NB4 (cell line): ENCODE measurements at regions not wholly inside any gene's neighbourhood (a gene's known extent, or its start where the extent isn't known, plus 50 kb on each side); places are given as distances from the start of the nearest gene placed in this dataset.

Source experiments
- DNase-seq: peaks from one replicate; pipeline ENCODE4 v3.0.0; 2010; ENCODE audit warnings: low read depth
- H3K4me3 ChIP-seq: one replicate; pipeline ENCODE4 v1.5.1; 2011; ENCODE audit warnings: mild to moderate bottlenecking, low read depth, low read length, moderate library complexity
- MYC ChIP-seq: IDR thresholded peaks from 2 replicates; pipeline ENCODE4 v1.6.1; 2011; ENCODE audit warnings: low read depth, low read length
- POLR2A ChIP-seq: IDR thresholded peaks from 2 replicates; pipeline ENCODE4 v1.6.1; 2011; ENCODE audit warnings: mild to moderate bottlenecking; ENCODE audit not compliant: insufficient read length; ENCODE audit errors: extremely low read depth
- TF ChIP-seq, protein P1 (sequence below): IDR thresholded peaks from 2 replicates; pipeline ENCODE4 v1.6.1; 2011; ENCODE audit warnings: low read depth, low read length
- TF ChIP-seq, protein P2 (sequence below): IDR thresholded peaks from one replicate; pipeline ENCODE4 v1.5.1; 2012; ENCODE audit warnings: low read depth, low read length

DNA sequence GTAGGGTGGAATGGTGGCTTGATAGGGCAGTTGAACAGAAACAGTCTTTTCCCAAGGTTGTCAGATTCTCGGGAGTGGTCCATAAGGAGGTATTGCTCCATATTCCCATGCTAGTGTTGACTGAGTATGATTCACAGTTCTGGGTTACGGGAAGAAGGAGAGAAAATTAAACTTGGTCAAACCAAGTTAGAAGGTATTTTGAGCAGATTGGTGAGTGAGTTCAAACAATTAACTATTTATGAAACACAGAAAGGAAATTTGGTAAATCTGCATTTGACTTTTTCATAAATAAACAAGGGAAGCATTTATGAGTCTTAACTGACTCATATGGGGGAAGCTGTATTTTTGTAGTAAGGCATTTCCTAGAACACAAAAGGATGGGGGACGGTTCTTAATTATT, 2419.4 kb downstream of the PCDH9 start:
- no peak for TF ChIP-seq MYC
- TF ChIP-seq, protein P1, sequence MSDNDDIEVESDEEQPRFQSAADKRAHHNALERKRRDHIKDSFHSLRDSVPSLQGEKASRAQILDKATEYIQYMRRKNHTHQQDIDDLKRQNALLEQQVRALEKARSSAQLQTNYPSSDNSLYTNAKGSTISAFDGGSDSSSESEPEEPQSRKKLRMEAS = no peak
- TF ChIP-seq, protein P2, sequence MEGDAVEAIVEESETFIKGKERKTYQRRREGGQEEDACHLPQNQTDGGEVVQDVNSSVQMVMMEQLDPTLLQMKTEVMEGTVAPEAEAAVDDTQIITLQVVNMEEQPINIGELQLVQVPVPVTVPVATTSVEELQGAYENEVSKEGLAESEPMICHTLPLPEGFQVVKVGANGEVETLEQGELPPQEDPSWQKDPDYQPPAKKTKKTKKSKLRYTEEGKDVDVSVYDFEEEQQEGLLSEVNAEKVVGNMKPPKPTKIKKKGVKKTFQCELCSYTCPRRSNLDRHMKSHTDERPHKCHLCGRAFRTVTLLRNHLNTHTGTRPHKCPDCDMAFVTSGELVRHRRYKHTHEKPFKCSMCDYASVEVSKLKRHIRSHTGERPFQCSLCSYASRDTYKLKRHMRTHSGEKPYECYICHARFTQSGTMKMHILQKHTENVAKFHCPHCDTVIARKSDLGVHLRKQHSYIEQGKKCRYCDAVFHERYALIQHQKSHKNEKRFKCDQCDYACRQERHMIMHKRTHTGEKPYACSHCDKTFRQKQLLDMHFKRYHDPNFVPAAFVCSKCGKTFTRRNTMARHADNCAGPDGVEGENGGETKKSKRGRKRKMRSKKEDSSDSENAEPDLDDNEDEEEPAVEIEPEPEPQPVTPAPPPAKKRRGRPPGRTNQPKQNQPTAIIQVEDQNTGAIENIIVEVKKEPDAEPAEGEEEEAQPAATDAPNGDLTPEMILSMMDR = no peak
- no peak for TF ChIP-seq POLR2A
- DNase-seq = no peak
- no peak overlapping the region for H3K4me3 ChIP-seq

DNA sequence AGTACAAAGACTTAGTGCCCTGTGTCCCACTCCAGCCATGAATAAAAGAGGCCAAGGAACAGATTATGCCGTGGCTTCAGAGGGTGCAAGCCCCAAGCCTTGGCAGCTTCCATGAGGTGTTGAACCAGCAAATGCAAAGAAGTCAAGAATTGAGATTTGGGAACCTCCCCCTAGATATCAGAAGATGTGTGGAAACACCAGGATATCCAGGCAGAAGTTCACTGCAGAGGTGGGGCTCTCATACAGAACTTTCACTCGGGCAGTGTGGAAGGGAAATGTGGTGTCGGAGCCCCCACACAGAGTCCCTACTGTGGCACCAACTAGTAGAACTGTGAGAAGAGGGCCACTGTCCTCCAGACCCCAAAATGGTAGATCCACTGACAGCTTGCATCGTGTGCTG, 2421.4 kb downstream of the PCDH9 start:
- DNase-seq = no peak
- TF ChIP-seq, protein P2 = no peak
- TF ChIP-seq, protein P1 = no peak
- TF ChIP-seq POLR2A (no peak), MYC (no peak)
- no peak overlapping the region for H3K4me3 ChIP-seq

DNA sequence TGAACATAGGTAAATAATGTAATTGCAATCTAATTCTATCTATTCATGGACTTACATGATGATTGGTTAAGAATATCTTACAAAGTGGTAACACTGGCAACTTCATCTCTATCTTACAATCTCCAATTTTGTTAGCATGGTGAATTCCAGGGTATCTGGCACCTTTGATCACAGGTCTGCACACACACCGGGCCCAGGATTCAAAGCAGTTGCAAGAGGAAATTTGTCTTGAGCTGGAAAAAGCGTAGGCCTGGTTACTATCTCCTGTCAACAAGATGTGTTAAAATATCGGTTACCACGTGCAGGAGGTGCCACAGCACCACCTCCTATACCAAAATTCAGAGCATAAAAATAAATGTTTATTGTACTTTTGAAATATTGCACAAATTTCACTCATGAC, 2428.4 kb downstream of the PCDH9 start:
- H3K4me3 ChIP-seq = no peak overlapping the region
- no peak for TF ChIP-seq MYC
- TF ChIP-seq, protein P1 = no peak
- TF ChIP-seq, protein P2 = no peak
- no peak for TF ChIP-seq POLR2A
- no peak for DNase-seq

DNA sequence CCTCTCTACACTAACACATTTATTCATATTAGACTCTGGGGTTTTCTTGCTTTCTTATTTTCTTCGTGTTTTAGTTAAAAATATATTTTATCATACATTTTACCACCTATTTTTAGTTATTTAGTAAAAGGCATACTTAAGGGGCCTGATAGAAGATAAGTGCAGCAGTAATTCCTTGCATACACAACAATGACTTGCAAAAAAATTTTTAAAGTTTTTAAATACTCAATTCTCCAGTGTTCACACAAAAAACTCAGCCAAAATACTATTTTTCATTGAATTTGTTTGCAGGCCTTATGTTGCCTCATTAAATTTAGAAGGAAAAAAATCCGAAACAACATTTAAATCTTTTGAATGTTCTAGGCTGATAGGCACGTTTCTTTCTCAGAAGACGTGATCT, 2431.7 kb downstream of the PCDH9 start:
- H3K4me3 ChIP-seq = no peak overlapping the region
- no peak for TF ChIP-seq POLR2A
- TF ChIP-seq, protein P1 = no peak
- TF ChIP-seq, protein P2 = no peak
- TF ChIP-seq MYC = no peak

DNA sequence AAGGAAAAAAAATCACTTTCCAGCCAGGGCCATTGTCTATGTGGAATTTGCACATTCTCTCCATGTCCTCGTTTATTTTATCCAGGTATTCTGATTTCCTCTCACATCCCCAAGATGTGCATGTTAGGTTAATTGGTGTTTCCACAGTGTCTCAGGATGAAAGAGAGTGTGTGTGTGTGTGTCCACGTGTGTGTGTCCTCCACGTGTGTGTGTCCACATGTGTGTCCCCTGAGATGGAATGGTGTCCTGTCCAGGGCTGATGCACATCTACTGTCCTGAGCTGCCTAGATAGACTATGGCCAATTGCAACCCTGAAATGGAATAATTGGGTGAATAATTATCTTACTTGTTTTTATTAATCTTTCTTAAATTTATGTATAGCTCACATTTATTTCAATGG, 2436.5 kb downstream of the PCDH9 start:
- DNase-seq = no peak
- H3K4me3 ChIP-seq = no peak overlapping the region
- TF ChIP-seq, protein P1 = 0 out of 2 replicates have a peak, but pooled peaks have one; percentile 6
- no peak for TF ChIP-seq MYC

More for the DNA sequence above, 2431.7 kb downstream of the PCDH9 start:
- DNase-seq = no peak

DNA sequence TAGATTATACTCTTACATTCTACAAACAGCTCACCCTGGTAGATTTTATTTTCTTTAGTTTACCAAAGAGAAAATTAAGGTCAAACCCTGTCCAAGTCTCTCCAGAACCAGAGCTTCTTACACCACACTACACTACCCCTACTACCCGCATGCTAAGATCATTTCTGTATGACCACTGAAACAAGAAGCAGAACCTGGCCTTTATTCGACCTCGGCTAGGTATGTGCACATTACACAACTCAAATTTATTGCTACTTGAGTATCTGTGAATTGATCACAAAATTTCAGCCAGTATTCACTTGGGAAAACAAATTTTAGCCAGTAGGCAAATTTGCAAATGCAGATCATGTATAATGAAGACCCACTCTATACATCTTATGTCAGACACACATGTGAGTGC, 2437.0 kb downstream of the PCDH9 start:
- TF ChIP-seq, protein P2 = no peak
- TF ChIP-seq MYC (no peak), POLR2A (no peak)
- TF ChIP-seq, protein P1 = no peak
- DNase-seq = no peak
- no peak overlapping the region for H3K4me3 ChIP-seq
